CD1c-positive myeloid dendritic cell (primary cell): ENCODE measurements at regions not wholly inside any gene's neighbourhood (a gene's known extent, or its start where the extent isn't known, plus 50 kb on each side); places are given as distances from the start of the nearest gene placed in this dataset.

Source experiments
- DNase-seq: peaks from one replicate; pipeline ENCODE4 v3.0.0-alpha.2; 2016; ENCODE audit errors: extremely low spot score

- DNase-seq = no peak
Measured at GRCh38 chr9:7871977-7872730, 72.6 kb upstream of the DMAC1 start.

GRCh38 chr9:7869340-7869739, 69.8 kb upstream of the DMAC1 start:
- no peak for DNase-seq

GRCh38 chr9:7862170-7862569, 62.6 kb upstream of the DMAC1 start:
- no peak for DNase-seq

GRCh38 chr9:7861086-7861485, 61.5 kb upstream of the DMAC1 start:
- DNase-seq = no peak

- DNase-seq = no peak
Measured at GRCh38 chr9:7860335-7860709, 60.7 kb upstream of the DMAC1 start.

GRCh38 chr9:7859701-7860334, 60.2 kb upstream of the DMAC1 start:
- DNase-seq = no peak

- DNase-seq = no peak
Measured at GRCh38 chr9:7858166-7858565, 58.6 kb upstream of the DMAC1 start.

GRCh38 chr9:7854763-7855162, 55.2 kb upstream of the DMAC1 start:
- no peak for DNase-seq
